ENCODE measurements at regions not wholly inside any gene's neighbourhood (a gene's known extent, or its start where the extent isn't known, plus 50 kb on each side); places are given as distances from the start of the nearest gene placed in this dataset.

- Histone ChIP-seq H3K9me3 (ENCODE audit: insufficient read depth, low read depth, low read length) (no peaks in the 10 kb centered on the region), H3K4me1 (ENCODE audit: insufficient read depth, low read length) (no peaks in the 10 kb centered on the region), H2AFZ (ENCODE audit: low read depth, low read length) (no peak overlapping the region), H3K9ac (ENCODE audit: low read length) (no peak overlapping the region), H3K27ac (ENCODE audit: low read depth, low read length) (no peak overlapping the region), H4K20me1 (ENCODE audit: insufficient read depth, low read length) (no peaks in the 10 kb centered on the region), H3K27me3 (ENCODE audit: insufficient read depth, low read length) (no peaks in the 10 kb centered on the region), H3K79me2 (ENCODE audit: insufficient read depth, low read length) (no peaks in the 10 kb centered on the region), H3K4me3 (ENCODE audit: insufficient read depth, low read depth, low read length) (no peak overlapping the region), H3K4me2 (ENCODE audit: low read length) (no peak overlapping the region), H3K36me3 (ENCODE audit: insufficient read depth, low read length) (peaks cover 12% of the 10 kb centered on the region)
- no peak for TF ChIP-seq EZH2 (IDR thresholded peaks at IDR 0.05; ENCODE audit: insufficient read depth, low read length)
- TF ChIP-seq, protein P1, sequence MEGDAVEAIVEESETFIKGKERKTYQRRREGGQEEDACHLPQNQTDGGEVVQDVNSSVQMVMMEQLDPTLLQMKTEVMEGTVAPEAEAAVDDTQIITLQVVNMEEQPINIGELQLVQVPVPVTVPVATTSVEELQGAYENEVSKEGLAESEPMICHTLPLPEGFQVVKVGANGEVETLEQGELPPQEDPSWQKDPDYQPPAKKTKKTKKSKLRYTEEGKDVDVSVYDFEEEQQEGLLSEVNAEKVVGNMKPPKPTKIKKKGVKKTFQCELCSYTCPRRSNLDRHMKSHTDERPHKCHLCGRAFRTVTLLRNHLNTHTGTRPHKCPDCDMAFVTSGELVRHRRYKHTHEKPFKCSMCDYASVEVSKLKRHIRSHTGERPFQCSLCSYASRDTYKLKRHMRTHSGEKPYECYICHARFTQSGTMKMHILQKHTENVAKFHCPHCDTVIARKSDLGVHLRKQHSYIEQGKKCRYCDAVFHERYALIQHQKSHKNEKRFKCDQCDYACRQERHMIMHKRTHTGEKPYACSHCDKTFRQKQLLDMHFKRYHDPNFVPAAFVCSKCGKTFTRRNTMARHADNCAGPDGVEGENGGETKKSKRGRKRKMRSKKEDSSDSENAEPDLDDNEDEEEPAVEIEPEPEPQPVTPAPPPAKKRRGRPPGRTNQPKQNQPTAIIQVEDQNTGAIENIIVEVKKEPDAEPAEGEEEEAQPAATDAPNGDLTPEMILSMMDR (IDR thresholded peaks at IDR 0.05; ENCODE audit: insufficient read depth, low read depth, low read length), result no peak
- Mint-ChIP-seq H3K4me1 (ENCODE audit: low read depth, unreplicated experiment) (no peaks in the 10 kb centered on the region), H3K27ac (ENCODE audit: unreplicated experiment) (no peak overlapping the region), H3K27me3 (ENCODE audit: low read depth, unreplicated experiment) (no peaks in the 10 kb centered on the region), H3K9me3 (ENCODE audit: unreplicated experiment) (no peaks in the 10 kb centered on the region), H3K4me3 (ENCODE audit: unreplicated experiment) (no peak overlapping the region), H3K36me3 (ENCODE audit: low read depth, unreplicated experiment) (peaks cover 5% of the 10 kb centered on the region)
- DNase-seq (ENCODE audit: low read depth), result no peak
- no peak for FAIRE-seq
Observed at GRCh38 chr12:100044266-100044665, 59.5 kb upstream of the ANKS1B start.

GRCh38 chr12:100043631-100044030, 58.9 kb upstream of the ANKS1B start:
- H3K27ac Mint-ChIP-seq (ENCODE audit: unreplicated experiment), result no peak overlapping the region
- no peak overlapping the region for H3K4me3 Mint-ChIP-seq (ENCODE audit: unreplicated experiment)
- no peaks in the 10 kb centered on the region for H4K20me1 ChIP-seq (ENCODE audit: insufficient read depth, low read length)
- H3K4me1 Mint-ChIP-seq (ENCODE audit: low read depth, unreplicated experiment), result no peaks in the 10 kb centered on the region
- H2AFZ ChIP-seq (ENCODE audit: low read depth, low read length), result no peak overlapping the region
- H3K4me2 ChIP-seq (ENCODE audit: low read length), result no peak overlapping the region
- peaks cover 12% of the 10 kb centered on the region for H3K36me3 ChIP-seq (ENCODE audit: insufficient read depth, low read length)
- DNase-seq (ENCODE audit: low read depth), result no peak
- H3K4me3 ChIP-seq (ENCODE audit: insufficient read depth, low read depth, low read length), result no peak overlapping the region
- no peaks in the 10 kb centered on the region for H3K27me3 ChIP-seq (ENCODE audit: insufficient read depth, low read length)
- no peaks in the 10 kb centered on the region for H3K9me3 ChIP-seq (ENCODE audit: insufficient read depth, low read depth, low read length)
- TF ChIP-seq EZH2 (IDR thresholded peaks at IDR 0.05; ENCODE audit: insufficient read depth, low read length), result no peak
- TF ChIP-seq, protein P1 (IDR thresholded peaks at IDR 0.05; ENCODE audit: insufficient read depth, low read depth, low read length), result no peak
- H3K9ac ChIP-seq (ENCODE audit: low read length), result no peak overlapping the region
- no peaks in the 10 kb centered on the region for H3K27me3 Mint-ChIP-seq (ENCODE audit: low read depth, unreplicated experiment)
- H3K4me1 ChIP-seq (ENCODE audit: insufficient read depth, low read length), result no peaks in the 10 kb centered on the region
- H3K36me3 Mint-ChIP-seq (ENCODE audit: low read depth, unreplicated experiment), result peaks cover 5% of the 10 kb centered on the region
- no peak overlapping the region for H3K27ac ChIP-seq (ENCODE audit: low read depth, low read length)
- no peaks in the 10 kb centered on the region for H3K9me3 Mint-ChIP-seq (ENCODE audit: unreplicated experiment)
- no peaks in the 10 kb centered on the region for H3K79me2 ChIP-seq (ENCODE audit: insufficient read depth, low read length)
- no peak for FAIRE-seq

Data from astrocyte (in vitro differentiated cells and primary cell).